Adipocyte (in vitro differentiated cells): ENCODE measurements at regions not wholly inside any gene's neighbourhood (a gene's known extent, or its start where the extent isn't known, plus 50 kb on each side); places are given as distances from the start of the nearest gene placed in this dataset.
"Not testable (repeated sequence)": the region's sequence is repeated elsewhere in the genome, so short reads cannot be mapped to it uniquely, and the experiment has no call there.

Source experiments
- DNase-seq: peaks from one replicate; pipeline ENCODE4 v3.0.0-alpha.2; 2015; ENCODE audit warnings: low read depth
- H3K27me3 ChIP-seq: replicated peaks from 2 replicates; pipeline ENCODE4 v1.7.0; 2013; ENCODE audit warnings: mild to moderate bottlenecking, low read length, moderate library complexity; ENCODE audit not compliant: control insufficient read depth, insufficient read depth
- H3K36me3 ChIP-seq: 2 replicates; pipeline ENCODE4 v1.7.0; 2013; ENCODE audit warnings: low read length, mild to moderate bottlenecking, moderate library complexity; ENCODE audit not compliant: control insufficient read depth, insufficient read depth, severe bottlenecking
- H3K4me1 ChIP-seq: 2 replicates; pipeline ENCODE4 v1.7.0; 2013; ENCODE audit warnings: mild to moderate bottlenecking, low read length, moderate library complexity; ENCODE audit not compliant: control insufficient read depth, insufficient read depth
- H3K4me3 ChIP-seq: 2 replicates; pipeline ENCODE4 v1.7.0; 2013; ENCODE audit warnings: mild to moderate bottlenecking, low read length, moderate library complexity
- H3K9ac ChIP-seq: 2 replicates; pipeline ENCODE4 v1.7.0; 2013; ENCODE audit warnings: mild to moderate bottlenecking, low read length, moderate library complexity
- H3K9me3 ChIP-seq: 2 replicates; pipeline ENCODE4 v1.7.0; 2013; ENCODE audit warnings: mild to moderate bottlenecking, low read length, moderate library complexity; ENCODE audit not compliant: control insufficient read depth

DNA sequence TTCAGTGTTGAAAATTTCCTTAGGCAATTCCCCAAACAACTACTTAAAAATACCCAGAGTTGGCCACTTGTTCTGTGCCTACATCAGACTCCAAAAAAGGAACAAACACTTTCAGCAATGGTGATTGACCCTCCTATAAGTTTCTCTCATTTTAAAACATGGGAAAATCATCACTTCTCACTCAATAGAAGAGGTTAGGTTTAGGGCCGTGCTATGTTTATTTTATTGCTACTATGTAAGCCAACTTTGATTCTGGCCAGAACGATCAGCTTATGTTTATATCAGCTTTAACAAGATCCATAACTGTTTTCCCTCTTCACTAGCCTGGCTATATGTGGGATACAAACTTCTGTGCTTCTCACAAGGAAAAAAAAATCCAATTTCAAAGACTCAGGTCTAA, 133.1 kb downstream of the MTNR1A start:
- no peaks in the 10 kb centered on the region for H3K9me3 ChIP-seq
- no peaks in the 10 kb centered on the region for H3K4me1 ChIP-seq
- H3K4me3 ChIP-seq, result no peak overlapping the region
- no peak for DNase-seq
- no peaks in the 10 kb centered on the region for H3K27me3 ChIP-seq
- H3K36me3 ChIP-seq, result no peaks in the 10 kb centered on the region
- no peak overlapping the region for H3K9ac ChIP-seq

DNA sequence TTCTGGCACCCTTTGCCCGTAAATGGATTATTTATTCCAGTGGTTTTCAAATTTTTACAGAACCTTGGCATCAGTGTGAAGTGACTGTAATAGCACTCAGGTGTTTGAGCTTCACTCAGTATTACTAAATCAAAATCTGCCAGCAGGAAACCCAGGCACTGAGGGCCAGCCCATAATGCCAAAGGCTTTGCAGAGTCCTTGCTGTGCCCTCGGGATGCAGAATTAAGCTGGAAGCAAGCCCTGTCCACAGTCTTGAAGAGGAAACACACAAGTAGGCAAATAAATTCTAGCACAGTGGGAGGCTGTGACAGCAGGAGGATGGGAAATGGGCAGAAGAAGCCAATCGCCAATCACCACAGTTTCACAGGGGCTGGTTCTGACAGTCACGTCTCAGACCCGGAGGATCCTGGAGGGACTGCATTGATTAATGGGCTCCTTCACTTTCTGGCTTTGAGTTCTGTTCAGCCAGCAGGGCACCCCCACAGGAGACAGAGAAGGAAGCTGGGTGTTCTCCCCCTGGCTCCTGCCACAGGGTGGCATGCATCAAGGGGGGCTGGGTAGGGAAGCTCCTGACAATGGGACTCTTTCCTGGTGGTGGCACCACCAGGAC, 138.8 kb downstream of the MTNR1A start:
- Histone ChIP-seq H3K9ac (no peak overlapping the region), H3K27me3 (no peaks in the 10 kb centered on the region), H3K36me3 (no peaks in the 10 kb centered on the region), H3K4me1 (no peaks in the 10 kb centered on the region), H3K4me3 (no peak overlapping the region), H3K9me3 (no peaks in the 10 kb centered on the region)
- no peak for DNase-seq

DNA sequence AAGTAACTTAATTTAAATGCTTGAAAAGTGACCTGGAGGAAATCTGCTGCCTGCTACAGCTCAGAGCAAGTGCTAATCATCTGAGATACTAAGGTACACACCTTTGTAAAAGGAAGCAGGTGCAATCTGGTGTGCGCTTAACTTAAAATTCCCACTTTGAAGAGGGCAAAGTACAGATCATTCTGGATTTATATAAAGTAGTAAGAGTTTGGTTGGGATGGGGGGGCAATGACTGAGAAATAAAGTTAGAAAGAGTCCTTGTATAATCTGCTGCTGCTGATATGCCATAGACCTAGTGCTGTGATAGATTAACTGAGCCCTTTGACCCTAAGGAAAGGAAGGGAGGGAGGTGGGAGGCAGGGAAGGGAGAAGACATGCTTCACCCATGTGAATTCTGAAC, 141.0 kb downstream of the MTNR1A start:
- no peak overlapping the region for H3K9ac ChIP-seq
- no peaks in the 10 kb centered on the region for H3K9me3 ChIP-seq
- no peak overlapping the region for H3K4me3 ChIP-seq
- H3K27me3 ChIP-seq, result no peaks in the 10 kb centered on the region
- H3K36me3 ChIP-seq, result no peaks in the 10 kb centered on the region
- no peak for DNase-seq
- H3K4me1 ChIP-seq, result no peaks in the 10 kb centered on the region

DNA sequence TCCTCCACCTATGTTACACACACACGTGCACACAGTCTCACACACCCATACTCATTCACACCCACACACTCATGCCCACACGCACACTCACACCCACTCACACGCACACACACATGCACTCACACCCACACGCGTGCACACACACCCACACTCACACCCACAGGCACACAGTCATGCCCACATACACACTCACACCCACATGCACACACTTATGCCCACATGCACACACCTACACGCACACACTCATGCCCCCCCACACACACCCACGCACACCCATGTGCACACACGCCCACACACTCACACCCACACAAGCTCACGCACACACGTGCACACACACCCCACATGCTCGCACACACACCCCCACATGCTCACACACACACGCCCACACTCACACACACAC, 140.0 kb downstream of the F11 start:
- H3K27me3 ChIP-seq, result no peaks in the 10 kb centered on the region
- H3K9me3 ChIP-seq, result no peaks in the 10 kb centered on the region
- no peaks in the 10 kb centered on the region for H3K36me3 ChIP-seq
- no peak overlapping the region for H3K9ac ChIP-seq
- no peaks in the 10 kb centered on the region for H3K4me1 ChIP-seq
- no peak overlapping the region for H3K4me3 ChIP-seq
- DNase-seq, result no peak

DNA sequence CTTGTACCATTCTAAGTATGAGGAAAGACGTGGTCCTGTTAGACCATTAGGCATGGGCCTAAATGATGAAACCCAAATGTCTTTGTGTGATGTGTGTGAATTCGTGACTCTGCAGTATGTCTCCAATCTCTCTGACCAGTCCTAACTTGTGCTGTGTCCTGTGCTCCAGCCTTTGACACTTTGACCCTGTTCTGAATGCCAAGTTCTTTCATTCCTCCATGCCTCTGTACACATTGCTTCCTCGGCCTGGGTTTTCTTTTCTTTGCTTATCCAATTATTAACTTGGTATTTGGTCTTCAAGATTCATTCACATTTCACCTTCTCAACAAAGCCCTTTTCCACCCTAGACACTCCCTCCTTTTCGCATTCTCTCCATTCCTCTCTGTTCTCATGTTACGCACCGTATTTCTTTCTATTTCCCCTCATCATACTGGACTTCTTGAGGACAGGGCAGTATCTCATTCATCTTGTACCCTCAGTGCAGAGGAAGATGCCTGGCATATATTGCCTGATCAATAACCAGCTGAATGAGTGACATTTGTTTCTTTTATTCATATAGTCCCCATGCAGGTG, 138.7 kb downstream of the F11 start:
- H3K27me3 ChIP-seq, result no peaks in the 10 kb centered on the region
- DNase-seq, result no peak
- no peak overlapping the region for H3K9ac ChIP-seq
- no peak overlapping the region for H3K4me3 ChIP-seq
- H3K9me3 ChIP-seq, result no peaks in the 10 kb centered on the region
- no peaks in the 10 kb centered on the region for H3K36me3 ChIP-seq
- no peaks in the 10 kb centered on the region for H3K4me1 ChIP-seq

DNA sequence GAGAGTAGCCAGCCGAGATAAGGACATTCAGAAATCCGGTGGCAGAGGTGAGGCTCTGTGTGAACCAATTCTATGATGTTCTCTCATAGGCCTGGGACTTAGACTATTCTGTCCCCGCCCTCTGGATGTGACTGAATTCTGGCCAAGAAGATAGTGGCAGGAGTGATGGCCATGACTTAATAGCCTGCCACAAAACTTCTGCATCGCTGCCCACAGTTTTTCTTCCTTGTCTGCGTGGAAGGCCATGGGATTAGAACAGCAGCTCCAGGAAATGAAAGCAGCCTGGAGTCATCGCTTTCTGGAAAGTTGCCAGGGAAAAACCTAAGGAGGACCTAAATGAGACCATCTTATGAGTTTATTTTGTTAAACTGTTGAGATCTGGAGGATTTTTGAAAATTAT, 134.7 kb downstream of the F11 start:
- Histone ChIP-seq H3K4me1 (no peaks in the 10 kb centered on the region), H3K4me3 (no peak overlapping the region), H3K9ac (no peak overlapping the region), H3K36me3 (no peaks in the 10 kb centered on the region), H3K27me3 (no peaks in the 10 kb centered on the region), H3K9me3 (no peaks in the 10 kb centered on the region)
- DNase-seq, result no peak

DNA sequence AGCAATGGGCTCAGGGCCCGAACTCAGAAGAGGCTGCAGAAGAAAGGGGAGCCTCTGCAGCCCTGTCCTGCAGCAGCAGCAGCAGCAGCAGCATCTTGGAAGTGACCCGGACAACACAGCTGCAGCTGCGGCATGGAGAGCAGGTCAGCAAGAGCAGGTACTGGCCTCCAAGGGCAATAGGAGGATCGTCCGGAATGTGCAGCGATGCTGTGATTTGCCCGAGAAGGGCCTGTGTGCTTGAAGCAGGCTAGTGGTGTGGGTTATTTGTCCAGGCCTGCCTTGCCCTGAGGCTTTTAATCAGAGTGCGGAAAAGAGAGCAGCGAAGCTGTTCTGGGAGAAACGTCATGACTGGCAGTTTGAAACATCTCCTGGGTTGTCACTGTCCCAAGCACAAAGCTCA, 126.0 kb downstream of the F11 start:
- no peak for DNase-seq
- Histone ChIP-seq H3K9ac (no peak overlapping the region), H3K4me1 (no peaks in the 10 kb centered on the region), H3K9me3 (no peaks in the 10 kb centered on the region), H3K36me3 (no peaks in the 10 kb centered on the region), H3K4me3 (no peak overlapping the region), H3K27me3 (no peaks in the 10 kb centered on the region)

DNA sequence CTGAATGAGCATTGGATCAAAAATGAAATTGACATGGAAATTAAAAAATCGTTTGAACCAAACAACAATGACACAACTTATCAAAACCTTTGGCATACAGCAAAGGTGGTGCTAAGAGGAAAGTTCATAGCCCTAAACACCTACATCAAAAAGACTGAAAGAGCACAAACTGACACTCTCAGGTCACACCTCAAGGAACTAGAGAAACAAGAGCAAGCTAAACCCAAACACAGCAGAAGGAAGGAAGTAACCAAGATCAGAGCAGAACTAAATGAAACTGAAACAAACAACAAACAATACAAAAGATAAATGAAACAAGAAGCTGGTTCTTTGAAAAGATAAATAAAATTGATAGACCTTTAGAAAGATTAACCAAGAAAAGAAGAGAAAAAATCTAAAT, 118.3 kb downstream of the F11 start:
- not testable (repeated sequence) for H3K9ac ChIP-seq, H3K36me3 ChIP-seq, H3K27me3 ChIP-seq, H3K9me3 ChIP-seq, H3K4me3 ChIP-seq, DNase-seq, H3K4me1 ChIP-seq

DNA sequence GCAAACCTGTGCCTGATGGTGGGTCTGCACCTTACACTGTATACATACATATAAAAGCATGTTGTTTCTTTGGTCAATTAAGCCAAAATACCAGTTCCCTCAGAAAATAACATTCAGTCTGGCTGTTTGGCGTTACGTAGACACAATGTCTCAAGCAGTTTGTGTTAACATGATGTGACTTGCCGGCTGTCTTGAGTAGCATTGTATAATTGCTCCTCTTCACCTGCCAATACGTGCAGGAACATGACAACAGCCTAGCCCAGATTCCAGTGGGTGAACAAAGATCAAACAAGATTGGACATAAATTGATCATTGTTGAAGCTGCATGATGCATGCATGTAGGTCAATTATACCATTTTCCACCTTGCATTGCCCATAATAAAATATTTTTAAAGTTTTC, 102.3 kb downstream of the F11 start:
- H3K9ac ChIP-seq, result no peak overlapping the region
- no peaks in the 10 kb centered on the region for H3K36me3 ChIP-seq
- H3K27me3 ChIP-seq, result no peaks in the 10 kb centered on the region
- H3K4me1 ChIP-seq, result no peaks in the 10 kb centered on the region
- no peak for DNase-seq
- H3K4me3 ChIP-seq, result no peak overlapping the region
- H3K9me3 ChIP-seq, result peaks cover 27% of the 10 kb centered on the region

DNA sequence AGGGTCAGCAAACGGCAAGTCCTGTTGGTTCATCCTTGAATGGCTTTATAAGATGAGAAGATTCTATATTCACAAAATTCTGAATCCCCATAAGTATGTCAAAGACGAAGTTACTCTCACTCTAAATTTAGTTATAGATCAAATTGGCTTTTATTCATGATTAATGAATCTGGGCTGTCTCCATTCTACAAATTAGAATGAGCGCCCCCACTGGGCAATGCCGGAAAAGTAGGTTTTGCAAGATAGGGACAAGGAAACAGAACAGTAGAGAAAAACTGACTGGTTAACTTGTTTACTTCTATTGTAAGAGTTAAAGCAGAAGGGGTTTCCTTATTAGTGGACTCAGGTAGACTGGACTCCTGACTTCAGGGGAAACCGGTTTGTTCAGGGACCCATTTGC, 100.3 kb downstream of the F11 start:
- DNase-seq, result no peak
- no peaks in the 10 kb centered on the region for H3K36me3 ChIP-seq
- no peaks in the 10 kb centered on the region for H3K4me1 ChIP-seq
- no peaks in the 10 kb centered on the region for H3K27me3 ChIP-seq
- H3K4me3 ChIP-seq, result no peak overlapping the region
- H3K9me3 ChIP-seq, result peaks cover 31% of the 10 kb centered on the region
- H3K9ac ChIP-seq, result no peak overlapping the region

DNA sequence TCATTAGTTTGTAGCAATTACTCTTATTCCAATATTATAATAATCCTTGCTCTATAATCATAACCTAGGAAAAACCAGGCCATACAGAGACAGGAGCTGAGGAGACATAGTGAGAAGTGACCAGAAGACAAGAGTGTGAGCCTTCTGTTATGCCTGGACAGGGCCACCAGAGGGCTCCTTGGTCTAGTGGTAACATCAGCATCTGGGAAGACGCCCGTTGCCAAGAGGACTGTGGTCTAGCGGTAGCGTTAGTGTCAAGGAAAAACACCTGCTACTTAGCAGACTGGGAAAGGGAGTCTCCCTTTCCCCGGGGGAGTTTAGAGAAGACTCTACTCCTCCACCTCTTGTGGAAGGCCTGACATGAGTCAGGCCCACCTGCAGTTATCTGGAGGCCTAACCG, 97.0 kb downstream of the F11 start:
- not testable (repeated sequence) for H3K36me3 ChIP-seq, H3K4me3 ChIP-seq, DNase-seq, H3K9ac ChIP-seq, H3K27me3 ChIP-seq, H3K4me1 ChIP-seq
- H3K9me3 ChIP-seq, result peaks cover 31% of the 10 kb centered on the region

DNA sequence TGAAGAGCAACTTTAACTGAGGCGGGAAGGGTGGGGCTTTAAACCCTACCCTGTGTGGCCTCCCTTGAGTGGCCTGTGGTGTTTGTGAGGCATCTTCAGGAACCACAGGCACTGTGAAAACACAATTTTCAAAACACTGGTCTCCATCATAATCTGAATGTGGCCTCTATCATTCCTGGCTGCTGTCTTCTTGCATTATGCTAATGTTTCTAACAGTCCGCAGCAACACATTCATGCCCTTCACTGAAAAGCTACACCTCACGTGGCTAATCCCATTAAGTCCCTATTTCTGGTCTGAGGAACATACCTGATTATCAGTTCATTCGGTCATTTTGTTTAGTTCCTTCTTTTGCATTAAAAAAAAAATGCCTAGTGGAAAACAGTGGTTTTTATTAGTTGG, 94.6 kb downstream of the F11 start:
- DNase-seq, result no peak
- no peaks in the 10 kb centered on the region for H3K27me3 ChIP-seq
- H3K4me1 ChIP-seq, result no peaks in the 10 kb centered on the region
- peaks cover 25% of the 10 kb centered on the region for H3K9me3 ChIP-seq
- H3K9ac ChIP-seq, result no peak overlapping the region
- no peaks in the 10 kb centered on the region for H3K36me3 ChIP-seq
- no peak overlapping the region for H3K4me3 ChIP-seq
